Activated CD8-positive, alpha-beta memory T cell treated with anti-CD3 and anti-CD28 coated beads, Interleukin-2, amount 50 U/mL, for 48 hours (primary cell): ENCODE measurements at regions not wholly inside any gene's neighbourhood (a gene's known extent, or its start where the extent isn't known, plus 50 kb on each side); places are given as distances from the start of the nearest gene placed in this dataset.
"Not testable (repeated sequence)": the region's sequence is repeated elsewhere in the genome, so short reads cannot be mapped to it uniquely, and the experiment has no call there.

Source experiments
- DNase-seq: peaks from one replicate; pipeline ENCODE4 v3.0.0-alpha.2; 2020

DNA sequence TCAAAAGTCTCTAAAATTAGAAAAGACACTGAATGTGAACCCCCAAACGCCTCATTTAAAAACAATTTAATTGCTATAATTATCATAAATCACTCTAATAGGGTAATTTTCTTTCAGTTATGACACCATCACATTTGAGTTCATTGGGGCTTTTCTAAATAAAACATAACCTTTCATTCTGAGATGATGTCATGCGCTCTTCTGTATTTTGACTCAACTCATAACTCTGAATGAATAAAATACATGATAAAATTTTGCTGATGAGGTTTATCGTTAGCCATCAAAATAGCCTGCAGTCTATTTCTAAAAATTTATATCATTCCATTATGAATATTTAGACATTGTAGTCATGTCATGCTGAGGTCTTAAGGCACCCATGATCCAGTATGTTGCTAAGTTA, 1099.7 kb downstream of the SUCLG1 start:
- DNase-seq: no peak

DNA sequence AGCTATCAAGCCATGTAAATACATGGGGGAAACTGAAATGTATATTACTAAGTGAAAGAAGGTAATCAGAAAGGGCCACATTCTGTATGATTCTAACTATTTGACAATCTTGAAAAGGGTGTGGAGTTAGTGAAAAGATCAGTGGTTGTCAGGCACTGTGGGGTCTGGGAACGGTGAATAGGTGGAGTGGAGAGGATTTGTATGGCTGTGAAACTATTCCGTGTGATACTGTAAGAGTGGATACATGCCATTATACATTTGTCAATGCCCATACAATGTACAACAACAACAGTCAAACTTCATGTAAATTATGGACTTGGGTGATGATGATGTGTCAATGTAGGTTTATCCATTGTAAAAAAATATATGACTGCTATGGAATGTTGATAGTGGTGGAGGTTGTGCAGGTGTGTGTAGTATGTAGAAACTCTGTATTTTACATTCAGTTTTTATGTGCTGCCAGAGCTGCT, 1116.2 kb downstream of the SUCLG1 start:
- DNase-seq: no peak

DNA sequence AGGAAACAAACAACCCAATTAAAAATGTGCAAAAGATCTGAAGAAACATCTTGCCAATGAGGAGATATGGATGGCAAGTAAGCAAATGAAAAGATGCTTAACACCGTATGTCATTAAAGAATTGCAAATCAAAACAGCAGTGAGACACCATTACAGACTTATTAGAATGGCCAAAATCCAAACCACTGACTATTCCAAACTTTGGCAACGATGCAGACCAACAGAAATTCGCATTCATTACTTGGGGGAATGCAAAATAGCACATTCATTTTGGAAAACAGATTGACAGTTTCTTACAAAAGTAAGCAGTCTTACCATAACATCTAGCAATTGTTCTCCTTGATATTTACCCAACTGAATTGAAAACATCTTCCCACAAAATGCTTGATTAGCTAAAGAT, 1118.7 kb downstream of the SUCLG1 start:
- DNase-seq: no peak

DNA sequence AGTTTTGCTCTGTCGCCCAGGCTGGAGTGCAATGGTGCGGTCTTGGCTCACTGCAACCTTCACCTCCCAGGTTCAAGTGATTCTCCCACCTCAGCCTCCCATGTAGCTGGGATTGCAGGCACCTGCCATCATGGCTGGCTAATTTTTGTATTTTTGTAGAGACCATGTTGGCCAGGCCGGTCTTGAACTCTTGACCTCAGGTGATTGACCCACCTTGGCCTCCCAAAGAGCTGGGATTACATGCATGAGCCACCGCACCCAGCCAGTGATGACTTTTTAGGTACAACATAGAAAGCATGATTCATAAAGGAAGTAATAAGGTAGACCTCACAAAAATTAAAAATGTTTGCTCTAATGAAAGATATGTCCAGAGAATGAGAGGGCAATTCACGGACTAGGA, 1119.1 kb downstream of the SUCLG1 start:
- DNase-seq: not testable (repeated sequence)

DNA sequence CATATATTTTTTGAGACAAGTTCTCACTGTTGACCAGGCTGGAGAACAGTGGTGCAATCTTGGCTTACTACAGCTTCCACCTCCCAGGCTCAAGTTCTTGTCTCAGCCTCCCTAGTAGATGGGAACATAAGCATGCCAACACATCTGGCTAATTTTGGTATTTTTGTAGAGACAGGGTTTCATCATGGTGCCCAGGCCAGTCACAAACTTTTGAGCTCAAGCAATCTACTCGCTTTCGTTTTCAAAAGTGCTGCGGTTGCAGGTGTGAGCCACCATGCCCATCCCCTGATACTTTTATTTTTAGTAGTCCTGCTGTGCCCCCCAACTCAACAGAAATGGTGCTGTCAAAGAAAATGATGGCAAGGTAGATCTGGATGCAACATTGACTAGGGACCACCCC, 1127.3 kb downstream of the SUCLG1 start:
- no peak for DNase-seq

DNA sequence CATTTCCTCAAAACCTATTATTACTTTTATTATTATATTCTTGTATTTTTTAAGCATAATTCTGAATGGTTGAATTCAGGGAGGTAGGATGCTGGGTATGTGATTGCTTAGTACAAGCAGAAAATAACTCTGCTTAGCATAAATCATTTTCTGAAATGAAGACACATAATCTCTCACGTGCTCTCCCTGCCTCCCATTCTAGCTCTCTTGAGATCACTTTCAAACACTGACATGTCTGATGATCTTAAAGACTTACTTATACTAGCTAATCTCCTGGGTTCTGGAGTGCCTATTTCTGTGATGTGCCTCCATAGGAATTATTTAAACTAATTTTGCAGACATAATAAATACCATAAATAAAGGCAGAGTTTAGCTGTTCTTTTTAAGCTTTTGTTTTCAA, 1136.0 kb downstream of the SUCLG1 start:
- no peak for DNase-seq

DNA sequence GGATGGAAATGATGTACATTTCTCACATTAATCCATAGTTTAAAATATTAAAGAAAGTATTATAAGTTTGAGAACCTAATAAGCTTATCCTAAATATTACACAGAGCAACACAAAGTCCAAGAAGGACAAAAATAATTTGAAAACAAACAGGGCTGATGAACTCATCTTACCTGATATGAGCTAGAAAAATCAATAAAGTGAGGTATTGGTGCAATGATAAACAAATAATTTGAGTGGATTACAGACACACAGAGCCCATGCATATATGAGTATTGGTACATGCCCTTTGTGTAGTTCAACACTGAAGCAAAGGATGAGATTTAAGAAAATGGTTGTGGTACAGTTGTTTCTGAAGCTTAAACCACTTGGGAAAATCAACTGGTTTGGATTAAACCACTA, 1139.0 kb downstream of the SUCLG1 start:
- no peak for DNase-seq

DNA sequence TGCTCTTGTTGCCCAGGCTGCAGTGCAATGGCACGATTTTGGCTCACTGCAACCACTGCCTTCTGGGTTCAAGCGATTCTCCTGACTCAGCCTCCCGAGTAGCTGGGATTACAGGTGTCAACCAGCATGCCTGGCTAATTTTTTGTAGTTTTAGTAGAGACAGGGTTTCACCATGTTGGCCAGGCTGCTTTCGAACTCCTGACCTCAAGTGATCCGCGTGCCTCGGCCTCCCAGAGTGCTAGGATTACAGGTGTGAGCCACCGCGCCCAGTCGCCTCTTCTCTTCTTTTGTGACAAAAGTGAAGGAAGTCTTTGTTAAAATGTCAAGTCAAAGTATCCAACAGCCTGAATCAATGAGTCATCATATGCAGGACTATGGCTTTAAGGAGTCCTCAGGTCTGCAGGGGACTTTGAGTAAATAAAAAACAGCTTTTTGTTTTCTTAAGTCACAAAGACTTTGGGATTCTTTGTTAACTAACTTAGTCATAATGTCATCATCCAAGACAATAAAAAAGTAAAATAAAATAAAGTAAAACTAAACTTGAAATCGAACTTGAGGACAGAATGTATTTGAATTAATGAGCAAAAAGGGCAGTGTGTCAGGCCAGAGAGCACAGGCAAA, 1153.2 kb downstream of the SUCLG1 start:
- DNase-seq: no peak

DNA sequence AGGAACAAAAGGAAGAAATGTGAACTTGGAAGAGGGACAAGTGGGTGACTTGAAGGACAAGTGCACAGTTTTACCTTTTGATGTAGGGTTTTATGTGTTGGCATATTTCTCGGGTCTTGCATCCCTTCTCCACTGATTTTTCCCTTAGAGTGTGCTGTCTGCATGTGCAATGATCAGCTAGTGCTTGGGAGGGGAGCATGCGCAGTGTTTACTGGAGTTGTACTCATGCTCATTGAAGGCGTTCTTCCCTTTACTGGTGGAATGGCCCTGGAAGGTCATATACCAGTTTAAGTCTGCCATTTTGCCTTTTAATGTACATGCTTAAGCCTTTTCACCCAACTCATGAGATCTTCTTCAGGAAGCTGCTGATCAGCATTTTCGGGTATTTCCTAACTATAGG, 1168.0 kb downstream of the SUCLG1 start:
- no peak for DNase-seq

DNA sequence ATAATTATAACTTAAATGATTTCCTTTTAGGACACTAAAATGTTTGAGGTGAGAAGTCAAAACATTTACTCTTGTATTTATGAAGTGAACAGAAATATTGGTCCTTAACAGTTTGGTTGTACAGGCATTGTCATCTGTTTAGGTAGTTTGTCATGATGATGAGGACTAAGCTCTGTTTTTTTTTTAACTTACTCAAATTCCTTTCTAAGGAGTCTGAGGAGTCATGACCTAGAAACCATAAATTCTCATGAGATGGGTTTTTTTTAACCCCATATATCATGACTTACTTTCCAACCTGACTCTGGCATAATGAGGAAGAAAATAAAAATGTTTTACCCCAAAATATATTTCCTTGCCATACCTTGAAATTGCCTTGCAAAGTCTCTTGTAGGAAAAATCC, 1176.2 kb downstream of the SUCLG1 start:
- DNase-seq: no peak

DNA sequence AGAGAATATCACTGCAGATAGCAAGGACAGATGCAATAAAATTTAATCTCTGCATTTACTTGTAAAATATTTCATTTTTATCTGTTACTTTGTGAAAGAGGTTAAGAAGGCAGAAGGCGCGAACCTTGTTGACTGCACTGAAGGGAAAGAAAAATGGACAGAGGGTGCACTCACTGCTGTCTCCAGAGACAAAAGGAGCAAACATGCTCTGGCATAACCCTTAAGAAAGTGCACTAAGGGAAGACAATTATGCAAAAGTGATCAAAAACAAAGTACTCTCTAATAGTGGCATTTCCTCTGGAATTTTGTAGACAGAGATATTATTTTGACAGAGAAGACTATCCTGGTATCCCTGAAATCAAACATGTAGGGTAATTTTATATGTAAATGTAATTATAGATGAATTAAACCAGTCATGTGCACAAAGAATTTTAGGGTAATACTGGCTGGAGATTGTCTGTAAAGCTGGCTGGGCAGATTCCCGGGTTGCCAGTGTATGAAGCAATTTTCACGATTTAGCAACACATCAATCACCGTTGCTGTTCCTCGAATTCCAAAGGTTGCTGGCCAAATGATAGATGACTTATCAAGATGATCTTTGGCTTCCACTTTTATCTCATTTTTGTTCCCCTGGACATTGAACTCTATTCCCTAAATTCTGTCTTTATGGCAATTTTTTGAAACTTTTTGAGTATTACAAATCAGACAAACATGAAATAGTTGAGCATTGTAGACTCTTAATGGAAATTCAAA, 1176.9 kb downstream of the SUCLG1 start:
- no peak for DNase-seq

DNA sequence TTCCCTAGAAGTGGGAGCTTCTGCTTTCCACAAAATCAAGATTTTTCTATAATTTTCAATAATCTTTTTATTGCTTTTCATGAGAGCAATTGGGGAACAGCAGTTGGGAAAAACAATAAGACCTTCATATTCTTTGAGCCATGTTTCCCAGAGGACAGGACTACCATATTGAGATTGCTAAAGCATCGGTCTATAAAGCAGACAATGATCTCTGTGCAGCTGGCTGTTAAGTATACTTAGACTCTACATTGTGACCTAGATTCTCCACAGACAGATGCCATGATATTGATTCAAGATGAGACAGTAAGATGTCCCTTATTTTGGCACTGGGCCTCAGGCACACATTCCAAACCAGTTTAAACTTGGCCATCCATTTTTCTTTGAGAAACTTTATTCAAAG, 1178.7 kb downstream of the SUCLG1 start:
- DNase-seq: no peak

DNA sequence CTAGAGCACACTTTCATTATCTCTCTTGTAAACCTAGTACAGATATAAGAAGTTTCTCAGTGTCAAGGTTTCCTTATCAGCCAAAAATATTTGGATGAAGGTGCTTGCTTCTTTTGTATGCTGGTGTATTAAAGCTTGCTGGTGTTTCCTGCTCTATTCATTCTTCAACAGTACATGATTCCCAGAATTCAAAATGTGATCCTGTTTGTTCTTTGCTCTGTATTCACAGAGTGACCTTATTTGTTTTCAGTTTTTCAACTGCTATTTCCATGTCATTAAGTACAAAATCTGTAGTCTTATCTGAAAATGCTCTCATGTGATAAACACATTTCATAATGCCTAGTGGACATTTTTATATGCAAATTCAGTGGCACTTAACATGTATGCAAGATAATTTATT, 1185.8 kb downstream of the SUCLG1 start:
- no peak for DNase-seq

DNA sequence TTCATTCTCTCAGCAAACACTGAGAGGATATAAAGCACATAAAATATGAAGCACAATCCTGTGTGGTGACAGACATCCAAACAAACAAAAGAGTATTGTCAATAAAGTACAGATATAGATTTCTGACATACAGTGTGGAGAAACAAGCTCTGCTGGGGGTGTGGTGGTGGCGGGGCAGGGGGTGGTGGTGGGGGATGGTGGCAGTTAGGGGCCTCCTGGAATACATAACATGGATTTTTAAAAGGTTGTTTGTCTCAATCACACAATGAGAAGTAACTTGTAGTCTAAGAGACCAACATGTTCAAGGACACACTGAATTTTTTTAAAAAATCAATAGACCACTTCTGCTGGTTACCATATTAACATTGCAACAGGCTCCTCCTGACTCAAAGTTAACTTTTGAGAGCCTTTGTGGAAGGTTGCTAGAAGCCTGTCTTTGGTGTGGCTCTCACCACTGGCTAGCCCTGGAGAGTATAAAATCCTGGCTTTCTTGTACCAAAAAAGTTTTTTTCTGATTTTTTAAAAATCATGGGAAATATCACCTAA, 1197.4 kb downstream of the SUCLG1 start:
- no peak for DNase-seq

DNA sequence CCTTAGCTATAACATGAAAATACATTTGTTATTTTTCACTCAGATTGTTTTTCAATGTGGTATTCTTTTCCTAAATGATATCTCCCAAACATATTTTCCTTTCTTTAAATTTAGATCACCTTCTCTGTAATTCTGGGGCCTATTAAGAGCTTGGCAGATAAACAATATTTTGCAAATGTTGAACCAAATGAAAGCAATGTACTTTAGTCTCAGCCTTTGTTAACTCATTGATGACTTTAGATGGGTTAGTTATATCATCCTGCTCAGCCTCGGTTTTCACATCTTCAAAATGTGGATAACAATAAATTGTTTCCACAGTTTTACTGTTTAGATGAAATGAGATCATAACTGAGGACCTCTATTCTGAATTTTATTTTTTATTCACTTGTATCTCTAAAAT, 1205.2 kb downstream of the SUCLG1 start:
- DNase-seq: no peak

DNA sequence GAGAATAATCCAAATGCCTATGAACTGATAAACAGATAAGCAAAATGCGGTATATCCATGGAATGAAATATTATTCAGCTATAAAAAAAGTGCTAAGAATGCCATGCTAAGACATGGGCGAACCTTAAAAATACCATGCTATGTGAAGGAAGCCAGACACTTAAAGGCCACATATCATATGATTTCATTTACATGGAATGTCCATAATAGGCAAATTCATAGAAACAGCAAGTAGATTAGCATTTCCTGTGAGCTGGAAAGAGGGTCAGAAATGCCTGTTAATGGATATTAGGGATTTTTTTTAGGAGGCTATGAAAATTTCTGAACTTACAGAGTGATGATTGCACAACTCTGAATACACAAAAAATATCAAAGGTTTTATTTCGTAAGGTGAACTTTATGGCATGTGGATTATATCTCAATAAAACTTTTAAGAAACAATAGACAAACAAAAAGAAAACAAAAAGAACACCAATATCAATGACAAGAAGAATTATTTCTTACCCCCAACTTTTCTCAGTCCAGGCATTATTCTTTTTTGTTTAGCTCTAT, 1207.7 kb downstream of the SUCLG1 start:
- no peak for DNase-seq

DNA sequence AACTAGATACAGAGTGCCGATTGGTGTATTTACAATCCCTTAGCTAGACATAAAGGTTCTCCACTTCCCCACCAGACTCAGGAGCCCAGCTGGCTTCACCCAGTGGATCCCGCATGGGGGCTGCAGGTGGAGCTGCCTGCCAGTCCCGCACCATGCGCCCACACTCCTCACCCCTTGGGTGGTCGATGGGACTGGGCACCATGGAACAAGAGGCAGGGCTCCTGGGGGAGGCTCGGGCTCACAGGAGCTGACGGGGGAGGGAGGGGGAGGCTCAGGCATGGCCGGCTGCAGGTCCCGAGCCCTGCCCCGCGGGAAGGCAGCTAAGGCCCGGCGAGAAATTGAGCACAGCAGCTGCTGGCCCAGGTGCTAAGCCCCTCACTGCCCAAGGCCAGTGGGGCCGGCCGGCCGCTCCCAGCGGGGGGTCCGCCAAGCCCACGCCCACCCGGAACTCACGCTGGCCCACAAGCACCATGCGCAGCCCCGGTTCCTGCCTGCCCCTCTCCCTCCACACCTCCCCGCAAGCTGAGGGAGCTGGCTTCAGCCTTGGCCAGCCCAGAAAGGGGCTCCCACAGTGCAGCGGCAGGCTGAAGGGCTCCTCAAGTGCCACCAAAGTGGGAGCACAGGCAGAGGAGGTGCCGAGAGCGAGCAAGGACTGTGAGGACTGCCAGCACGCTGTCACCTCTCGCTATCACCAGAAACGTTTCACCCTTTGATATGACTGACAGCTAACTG, 1213.1 kb downstream of the SUCLG1 start:
- not testable (repeated sequence) for DNase-seq

DNA sequence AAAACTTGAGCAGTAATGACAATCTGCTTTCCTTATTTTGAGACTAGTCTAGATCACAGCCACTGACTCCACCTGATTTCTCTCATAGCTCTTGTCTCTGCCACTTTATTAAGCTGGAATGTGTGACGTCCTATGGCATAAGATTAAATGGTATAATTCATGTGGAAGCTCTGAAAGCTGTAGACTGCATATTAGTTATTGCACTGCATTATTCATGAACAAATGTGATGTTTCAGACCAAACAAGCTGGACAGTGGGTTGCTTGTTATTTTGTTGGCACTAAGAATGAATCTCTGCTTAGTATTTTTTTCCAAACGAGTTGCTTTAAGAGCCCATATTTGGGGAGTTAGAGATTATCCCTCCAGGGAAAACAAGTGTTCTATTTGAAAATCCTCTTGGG, 1218.5 kb downstream of the SUCLG1 start:
- DNase-seq: no peak

DNA sequence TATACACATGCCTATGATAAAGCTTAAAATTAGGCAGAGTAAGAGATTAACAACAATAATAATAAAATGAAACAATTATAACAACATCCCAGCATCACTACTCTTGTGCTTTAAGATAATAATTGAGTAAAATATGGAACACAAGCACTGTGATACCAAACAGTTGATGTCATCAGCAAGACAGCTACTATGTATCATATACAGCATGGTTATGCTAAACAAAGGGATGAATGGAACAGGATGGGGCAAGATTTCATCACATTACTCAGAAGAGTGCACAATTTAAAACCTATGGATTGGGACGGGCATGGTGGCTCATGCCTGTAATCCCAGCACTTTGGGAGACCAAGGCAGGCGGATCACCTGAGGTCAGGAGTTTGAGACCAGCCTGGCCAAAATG, 1221.0 kb downstream of the SUCLG1 start:
- DNase-seq: no peak

DNA sequence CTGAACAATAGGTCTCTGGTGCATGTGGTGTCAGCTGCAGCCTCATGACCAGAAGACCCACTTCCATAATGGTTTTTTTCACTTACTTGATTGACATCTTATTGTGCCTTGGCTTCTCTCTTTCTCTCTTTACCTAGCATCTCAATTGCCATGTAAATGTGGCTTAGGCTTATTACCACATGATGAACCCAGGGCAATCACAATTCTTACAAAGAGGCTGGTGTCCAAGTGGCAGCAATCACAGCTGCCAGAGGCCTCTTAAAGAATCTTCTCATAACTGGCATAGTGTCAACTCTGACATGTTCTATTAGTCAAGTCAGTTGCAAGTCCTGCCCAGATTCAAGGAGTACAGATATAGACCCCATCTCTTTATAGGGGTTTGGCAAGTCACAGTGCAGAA, 1224.8 kb downstream of the SUCLG1 start:
- DNase-seq: no peak

DNA sequence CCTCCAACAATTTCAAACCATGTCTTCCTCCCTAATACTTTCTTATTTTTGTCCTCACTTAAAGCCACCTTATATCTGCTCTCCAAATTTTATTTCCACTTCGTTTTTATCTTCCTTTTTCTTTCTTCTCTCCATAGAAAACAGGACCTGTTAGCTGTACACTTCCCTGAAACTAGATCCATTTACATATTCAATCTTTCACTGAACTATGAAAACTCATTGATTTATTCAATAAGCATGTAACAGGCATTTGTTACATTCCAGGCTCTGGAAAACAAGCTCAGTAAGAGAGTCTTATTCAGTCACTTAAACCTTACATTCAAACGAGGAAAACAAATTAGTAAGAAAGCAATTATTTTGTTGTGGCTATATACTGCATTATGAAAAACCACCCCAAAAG, 1225.3 kb downstream of the SUCLG1 start:
- DNase-seq: no peak

DNA sequence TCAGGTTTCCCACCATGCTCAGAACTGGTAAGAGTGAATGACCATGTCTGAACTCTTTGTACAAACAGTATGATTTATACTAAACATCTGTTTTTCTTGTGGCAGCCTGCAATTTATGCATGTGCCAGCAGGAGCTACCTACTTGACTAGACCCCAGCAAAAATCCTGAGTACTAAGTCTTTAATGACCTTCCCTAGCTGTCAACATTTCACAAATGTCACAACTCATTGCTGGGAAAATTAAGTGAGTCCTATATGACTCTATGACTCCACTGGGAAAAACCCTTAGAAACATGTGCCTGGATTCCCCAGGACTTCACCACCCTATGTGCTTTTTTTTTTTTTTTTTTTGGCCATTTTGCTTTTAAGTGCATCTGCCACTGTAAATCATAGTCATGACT, 1225.8 kb downstream of the SUCLG1 start:
- DNase-seq: no peak

DNA sequence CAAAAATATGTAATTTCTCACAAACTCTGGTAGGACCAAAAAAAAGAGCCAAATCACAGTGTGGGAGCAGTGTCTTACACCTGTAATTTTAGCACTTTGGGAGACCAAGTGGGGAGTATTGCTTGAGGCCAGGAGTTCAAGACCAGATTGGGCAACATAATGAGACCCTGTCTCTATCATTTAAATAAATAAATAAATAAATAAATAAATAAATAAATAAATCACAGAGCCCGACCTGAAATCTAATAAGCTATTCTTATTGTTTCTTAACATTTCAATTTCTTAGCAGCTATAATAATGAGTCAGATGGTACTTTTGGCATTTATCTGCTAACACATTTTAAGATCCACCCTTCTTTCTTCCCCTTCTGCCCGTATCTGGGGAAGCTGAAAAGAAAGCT, 1229.6 kb downstream of the SUCLG1 start:
- DNase-seq: no peak
